Activated naive CD4-positive, alpha-beta T cell treated with anti-CD3 and anti-CD28 coated beads, Interleukin-2, amount 50 U/mL, for 24 hours (primary cell): ENCODE measurements at regions not wholly inside any gene's neighbourhood (a gene's known extent, or its start where the extent isn't known, plus 50 kb on each side); places are given as distances from the start of the nearest gene placed in this dataset.
"Not testable (repeated sequence)": the region's sequence is repeated elsewhere in the genome, so short reads cannot be mapped to it uniquely, and the experiment has no call there.

Experiments used
- H3K27ac Mint-ChIP-seq: one replicate; pipeline ENCODE4 v1.8.0; 2021; ENCODE audit warnings: mild to moderate bottlenecking, mixed read lengths
- H3K27me3 Mint-ChIP-seq: one replicate; pipeline ENCODE4 v1.8.0; 2021; ENCODE audit warnings: mixed read lengths
- H3K36me3 Mint-ChIP-seq: one replicate; pipeline ENCODE4 v1.8.0; 2021; ENCODE audit warnings: mixed read lengths
- H3K4me1 Mint-ChIP-seq: one replicate; pipeline ENCODE4 v1.8.0; 2021; ENCODE audit warnings: mixed read lengths
- H3K4me3 Mint-ChIP-seq: one replicate; pipeline ENCODE4 v1.8.0; 2021; ENCODE audit warnings: mild to moderate bottlenecking, mixed read lengths
- H3K9me3 Mint-ChIP-seq: one replicate; pipeline ENCODE4 v1.8.0; 2021; ENCODE audit warnings: mixed read lengths

DNA sequence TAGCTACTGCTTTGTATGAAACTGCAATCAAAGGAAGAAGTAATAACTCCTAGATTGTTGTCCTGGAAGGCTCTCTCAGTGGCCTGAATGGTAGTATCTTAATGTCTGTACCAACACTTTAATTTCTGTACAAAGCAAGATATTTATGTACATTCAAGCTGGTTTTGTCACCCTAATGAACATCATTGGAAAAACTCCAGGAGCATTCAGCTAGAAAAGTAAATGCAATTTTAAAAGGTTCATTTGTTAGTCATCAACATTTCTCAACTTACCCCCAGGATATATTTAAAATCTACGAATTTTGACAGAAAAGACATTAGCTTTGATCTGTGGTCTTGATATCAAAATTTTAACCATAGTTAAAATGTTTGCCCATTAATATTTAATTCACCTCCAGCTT lies 80.0 kb upstream of the FGF13 start:
- Mint-ChIP-seq H3K27ac (no peak overlapping the region), H3K27me3 (no peaks in the 10 kb centered on the region)

DNA sequence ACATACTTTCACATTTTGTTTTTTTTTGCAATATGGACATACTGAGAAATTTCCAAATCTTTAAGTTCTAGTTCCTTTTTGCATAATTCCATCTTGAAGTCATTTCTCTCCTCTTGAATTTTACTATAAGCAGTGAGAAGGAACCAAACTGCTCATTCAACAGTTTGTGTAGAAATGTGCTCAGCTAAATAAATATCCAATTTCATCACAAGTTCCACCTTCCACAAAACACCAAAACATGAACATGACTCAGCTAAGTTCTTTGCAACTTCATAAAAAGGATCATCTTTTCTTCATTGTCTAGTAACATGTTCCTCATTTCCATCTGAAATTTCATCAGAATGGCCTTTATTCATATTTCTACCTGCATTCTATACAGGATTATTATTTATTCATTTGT lies 77.3 kb upstream of the FGF13 start:
- Mint-ChIP-seq H3K36me3 (no peaks in the 10 kb centered on the region), H3K9me3 (peaks cover 6% of the 10 kb centered on the region), H3K4me1 (no peaks in the 10 kb centered on the region), H3K27me3 (no peaks in the 10 kb centered on the region), H3K27ac (no peak overlapping the region), H3K4me3 (no peak overlapping the region)

More for the DNA sequence above, 80.0 kb upstream of the FGF13 start:
- Mint-ChIP-seq H3K4me3 (no peak overlapping the region), H3K9me3 (peaks cover 6% of the 10 kb centered on the region), H3K4me1 (no peaks in the 10 kb centered on the region), H3K36me3 (no peaks in the 10 kb centered on the region)

DNA sequence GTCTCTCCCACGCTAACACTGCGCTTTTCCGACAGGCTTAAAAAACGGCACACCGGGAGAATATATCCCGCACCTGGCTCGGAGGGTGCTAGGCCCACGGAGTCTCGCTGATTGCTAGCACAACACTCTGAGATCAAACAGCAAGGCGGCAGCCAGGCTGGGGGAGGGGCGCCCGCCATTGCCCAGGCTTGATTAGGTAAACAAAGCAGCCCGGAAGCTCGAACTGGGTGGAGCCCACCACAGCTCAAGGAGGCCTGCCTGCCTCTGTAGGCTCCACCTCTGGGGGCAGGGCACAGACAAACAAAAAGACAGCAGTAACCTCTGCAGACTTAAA lies 67.0 kb upstream of the FGF13 start:
- not testable (repeated sequence) for H3K27me3 Mint-ChIP-seq, H3K36me3 Mint-ChIP-seq, H3K27ac Mint-ChIP-seq, H3K4me1 Mint-ChIP-seq, H3K4me3 Mint-ChIP-seq, H3K9me3 Mint-ChIP-seq

DNA sequence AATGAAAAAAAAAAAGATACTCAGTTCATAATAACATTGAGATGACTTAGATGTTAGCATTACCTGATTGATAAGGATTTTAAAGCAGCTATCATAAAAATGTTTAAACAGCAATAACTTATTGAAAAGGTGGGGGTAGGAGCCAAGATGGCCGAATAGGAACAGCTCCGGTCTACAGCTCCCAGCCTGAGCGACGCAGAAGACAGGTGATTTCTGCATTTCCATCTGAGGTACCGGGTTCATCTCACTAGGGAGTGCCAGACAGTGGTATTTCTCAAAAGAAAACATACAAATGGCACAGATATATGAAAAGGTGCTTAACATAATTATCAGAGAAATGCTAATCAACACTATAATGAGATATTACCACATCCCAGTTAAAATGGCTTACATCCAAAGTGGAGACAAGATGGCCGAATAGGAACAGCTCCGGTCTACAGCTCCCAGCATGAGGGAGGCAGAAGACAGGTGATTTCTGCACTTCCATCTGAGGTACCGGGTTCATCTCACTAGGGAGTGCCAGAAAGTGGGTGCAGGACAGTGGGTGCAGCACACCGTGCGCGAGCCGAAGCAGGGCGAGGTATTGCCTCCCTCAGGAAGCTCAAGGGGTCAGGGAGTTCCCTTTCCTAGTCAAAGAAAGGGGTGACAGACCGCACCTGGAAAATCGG lies 66.5 kb upstream of the FGF13 start:
- not testable (repeated sequence) for H3K4me1 Mint-ChIP-seq, H3K9me3 Mint-ChIP-seq, H3K27me3 Mint-ChIP-seq, H3K4me3 Mint-ChIP-seq, H3K36me3 Mint-ChIP-seq, H3K27ac Mint-ChIP-seq

DNA sequence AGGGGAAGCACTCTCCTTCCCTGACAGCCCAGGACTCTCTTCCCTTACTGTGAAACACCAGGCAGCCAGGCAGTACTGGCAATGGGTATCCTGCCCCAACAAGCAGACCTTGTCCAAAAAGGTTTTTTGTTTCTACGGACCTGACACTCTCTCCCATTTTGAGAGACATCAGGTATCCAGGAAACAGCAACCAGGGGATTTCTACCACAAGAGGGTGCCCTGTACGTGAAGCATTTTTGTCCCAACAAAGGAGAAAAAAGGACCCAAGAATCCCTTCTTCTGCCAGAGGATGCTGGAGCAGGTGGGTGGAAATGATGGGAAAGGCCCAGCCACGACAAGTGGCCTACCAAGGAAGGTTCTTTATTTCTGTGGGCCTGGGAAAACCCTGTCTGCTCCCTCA lies 65.7 kb upstream of the FGF13 start:
- Mint-ChIP-seq H3K36me3 (no peaks in the 10 kb centered on the region), H3K4me3 (no peak overlapping the region), H3K27ac (no peak overlapping the region), H3K9me3 (no peaks in the 10 kb centered on the region), H3K4me1 (no peaks in the 10 kb centered on the region), H3K27me3 (peaks cover 2% of the 10 kb centered on the region)

DNA sequence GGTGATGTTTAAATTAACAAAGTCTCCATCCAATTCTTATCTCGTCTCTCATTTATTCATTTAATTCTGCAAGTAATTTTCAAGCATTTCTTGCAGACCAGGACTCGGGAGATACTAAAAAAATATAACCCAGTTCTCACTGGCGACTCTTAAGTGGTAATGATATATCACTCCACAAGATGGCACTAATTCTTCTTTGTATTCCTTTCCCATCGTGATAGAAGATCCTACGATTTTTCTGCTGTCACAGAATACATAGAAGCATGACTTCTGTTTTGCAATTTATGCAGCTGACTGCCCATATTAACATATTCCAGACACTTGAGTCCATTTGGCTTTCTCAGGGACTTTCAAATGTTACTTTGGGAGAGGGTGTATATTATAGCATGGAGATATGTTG lies 64.0 kb upstream of the FGF13 start:
- no peaks in the 10 kb centered on the region for H3K4me1 Mint-ChIP-seq

DNA sequence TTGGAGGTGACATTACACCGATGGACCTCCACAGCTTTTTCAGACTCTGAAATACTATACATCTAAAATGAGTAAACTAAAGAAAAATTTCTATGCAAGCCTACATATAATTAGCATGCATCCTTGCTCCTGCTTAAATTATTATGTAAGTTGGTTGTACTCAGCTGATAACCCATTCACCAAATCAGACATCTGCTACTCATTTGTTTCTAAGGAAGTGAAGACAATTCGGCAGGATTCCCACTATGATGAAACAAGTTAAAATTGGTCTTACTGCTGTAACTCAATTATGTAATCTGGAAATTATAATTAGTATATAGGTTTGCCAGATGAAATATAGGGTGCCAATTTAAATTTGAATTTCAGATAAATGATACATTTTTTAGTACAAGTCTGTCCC lies 59.5 kb upstream of the FGF13 start:
- Mint-ChIP-seq H3K9me3 (no peaks in the 10 kb centered on the region), H3K4me1 (no peaks in the 10 kb centered on the region), H3K4me3 (no peak overlapping the region)

More for the DNA sequence above, 64.0 kb upstream of the FGF13 start:
- Mint-ChIP-seq H3K4me3 (no peak overlapping the region), H3K27me3 (peaks cover 4% of the 10 kb centered on the region), H3K9me3 (no peaks in the 10 kb centered on the region), H3K36me3 (no peaks in the 10 kb centered on the region), H3K27ac (no peak overlapping the region)

DNA sequence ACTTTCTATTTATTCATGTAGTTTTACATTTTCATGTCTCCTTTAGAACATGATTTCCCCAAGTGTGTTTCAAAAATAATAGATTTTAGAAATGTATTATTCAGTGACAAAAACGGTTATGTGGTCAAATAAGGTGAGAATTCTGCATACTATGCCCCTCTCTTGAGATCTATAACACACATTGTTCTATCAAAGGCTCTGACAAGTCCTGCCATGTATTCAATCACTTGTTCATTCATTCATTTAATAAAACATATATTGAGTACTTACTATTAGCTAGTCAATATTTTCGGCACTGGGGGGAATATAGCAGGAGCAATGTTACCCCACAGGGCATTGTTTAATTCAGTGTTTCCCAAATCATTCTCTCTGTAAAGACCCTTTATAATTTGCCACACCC lies 58.4 kb upstream of the FGF13 start:
- Mint-ChIP-seq H3K36me3 (no peaks in the 10 kb centered on the region), H3K27ac (no peak overlapping the region), H3K27me3 (peaks cover 2% of the 10 kb centered on the region), H3K9me3 (no peaks in the 10 kb centered on the region), H3K4me3 (no peak overlapping the region), H3K4me1 (no peaks in the 10 kb centered on the region)

More for the DNA sequence above, 59.5 kb upstream of the FGF13 start:
- H3K27me3 Mint-ChIP-seq: peaks cover 4% of the 10 kb centered on the region
- no peak overlapping the region for H3K27ac Mint-ChIP-seq
- no peaks in the 10 kb centered on the region for H3K36me3 Mint-ChIP-seq

DNA sequence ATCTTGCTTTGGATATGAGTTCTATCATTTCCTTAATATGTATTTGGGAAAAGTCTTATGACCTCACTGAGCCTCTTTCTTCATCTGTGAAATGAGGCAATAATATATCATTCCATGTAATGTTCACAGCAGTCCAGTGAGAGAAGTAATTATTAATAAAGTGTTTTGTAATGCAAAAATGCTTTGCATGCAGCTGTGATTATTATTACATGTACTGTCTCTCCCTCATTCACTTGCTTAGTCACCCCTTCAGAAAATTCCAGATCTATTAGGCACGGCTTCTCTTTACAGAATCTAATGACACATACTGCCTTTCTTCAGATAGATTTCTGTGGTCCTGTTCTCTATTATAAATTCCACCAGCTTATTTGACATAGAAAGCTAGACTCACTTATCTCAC lies 53.5 kb upstream of the FGF13 start:
- Mint-ChIP-seq H3K27ac (no peak overlapping the region), H3K4me3 (no peak overlapping the region)

DNA sequence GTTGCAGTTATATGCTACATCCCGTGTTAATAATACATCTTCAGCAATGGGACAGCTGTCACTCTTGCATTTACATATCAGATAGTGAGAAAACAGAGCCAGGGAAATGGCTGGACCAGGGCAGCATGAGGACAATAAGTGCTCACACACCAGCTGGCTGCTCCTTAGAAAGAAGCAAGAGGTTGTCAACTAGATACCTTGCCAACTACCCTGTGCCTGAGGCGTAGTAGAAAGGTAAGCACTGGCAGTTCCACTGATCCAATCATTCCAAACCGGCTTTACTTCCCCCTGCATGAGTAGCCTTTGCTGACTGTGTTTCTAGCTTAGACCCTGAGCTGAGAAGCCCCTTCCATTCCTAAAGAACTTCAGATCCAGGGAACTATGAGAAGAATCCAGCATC lies 52.2 kb upstream of the FGF13 start:
- H3K4me1 Mint-ChIP-seq: no peaks in the 10 kb centered on the region
- no peak overlapping the region for H3K27ac Mint-ChIP-seq
- H3K36me3 Mint-ChIP-seq: no peaks in the 10 kb centered on the region
- no peaks in the 10 kb centered on the region for H3K9me3 Mint-ChIP-seq
- no peak overlapping the region for H3K4me3 Mint-ChIP-seq
- H3K27me3 Mint-ChIP-seq: no peaks in the 10 kb centered on the region

More for the DNA sequence above, 53.5 kb upstream of the FGF13 start:
- no peaks in the 10 kb centered on the region for H3K27me3 Mint-ChIP-seq
- H3K9me3 Mint-ChIP-seq: no peaks in the 10 kb centered on the region
- no peaks in the 10 kb centered on the region for H3K4me1 Mint-ChIP-seq
- no peaks in the 10 kb centered on the region for H3K36me3 Mint-ChIP-seq

DNA sequence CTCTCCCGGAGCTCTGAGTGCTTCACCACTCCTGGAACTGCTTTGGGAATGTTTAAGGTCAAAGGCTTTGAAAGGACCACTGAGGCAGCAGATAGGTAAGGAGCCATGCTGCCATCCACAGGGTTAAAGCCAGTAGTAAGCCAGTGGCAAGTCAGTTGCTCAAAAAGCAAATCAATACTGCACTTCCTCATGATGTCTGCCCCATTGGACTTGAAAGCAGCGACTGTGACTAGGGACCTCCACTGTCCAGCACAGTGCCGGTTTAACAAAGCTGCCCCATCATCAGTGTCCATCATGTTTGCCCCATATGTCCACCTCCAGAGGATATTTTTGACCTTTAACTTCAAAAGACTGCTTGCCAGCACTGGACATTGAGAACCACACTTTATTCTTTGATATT lies 49.9 kb upstream of the FGF13 start:
- H3K36me3 Mint-ChIP-seq: no peaks in the 10 kb centered on the region
- no peaks in the 10 kb centered on the region for H3K4me1 Mint-ChIP-seq
- H3K27ac Mint-ChIP-seq: no peak overlapping the region
- no peak overlapping the region for H3K4me3 Mint-ChIP-seq
- H3K9me3 Mint-ChIP-seq: no peaks in the 10 kb centered on the region
- H3K27me3 Mint-ChIP-seq: peaks cover 1% of the 10 kb centered on the region
